Endothelial cell of umbilical vein (primary cell): ENCODE measurements at regions not wholly inside any gene's neighbourhood (a gene's known extent, or its start where the extent isn't known, plus 50 kb on each side); places are given as distances from the start of the nearest gene placed in this dataset.
"Not testable (repeated sequence)": the region's sequence is repeated elsewhere in the genome, so short reads cannot be mapped to it uniquely, and the experiment has no call there.

Experiments used
- BruUV-seq: library from RNA; stranded (reverse); fragments of 400-500 nt; replicated peaks from 2 replicates; lab custom pipeline; 2021; lab: Mats Ljungman, UMichigan
- CTCF ChIA-PET: fragments of 300-600, 350-600 bp; sonication (Branson Sonifier 250); formaldehyde crosslinking; loops from one replicate; lab custom pipeline; 2021; ENCODE audit warnings: antibody characterized with exemption, inconsistent platforms; lab: Charles Lee
- POLR2A ChIA-PET: fragments of 300-600, 350-600 bp; sonication (Branson Sonifier 250); formaldehyde crosslinking; loops from one replicate; lab custom pipeline; 2021; ENCODE audit warnings: antibody characterized with exemption, inconsistent platforms; lab: Charles Lee
- DNase-seq: peaks from one replicate; pipeline ENCODE4 v3.0.0-alpha.2; 2011; ENCODE audit warnings: low read depth, low spot score
- FAIRE-seq: peaks from 2 replicates; lab custom pipeline; 2011; peaks lifted over from hg19 to GRCh38; lab: Jason Lieb, UNC
- H2AFZ ChIP-seq: 2 replicates; pipeline ENCODE4 v1.6.0; 2012; ENCODE audit warnings: low read depth, low read length, control low read depth, inconsistent platforms
- H3K27ac ChIP-seq: 2 replicates; pipeline ENCODE4 v1.5.1; 2011; ENCODE audit warnings: low read depth, mild to moderate bottlenecking, control low read depth, low read length, moderate library complexity; ENCODE audit not compliant: insufficient read depth
- H3K27me3 ChIP-seq, 2 experiments: 2 replicates each; pipeline versions ENCODE4 v1.6.0 to v1.6.1; 2011; ENCODE audit warnings: low read length in 2 of 2, mixed read lengths in 1 of 2; ENCODE audit not compliant: control insufficient read depth in 2 of 2, insufficient read depth in 2 of 2
- H3K36me3 ChIP-seq, 2 experiments: 2 replicates in 1 of 2; 3 replicates in 1 of 2; pipeline ENCODE4 v1.5.1; 2011; ENCODE audit warnings: low read length in 2 of 2, mild to moderate bottlenecking in 1 of 2, moderate library complexity in 1 of 2; ENCODE audit not compliant: control insufficient read depth in 2 of 2, insufficient read depth in 2 of 2; ENCODE audit errors: extremely low read depth in 1 of 2
- H3K4me1 ChIP-seq: 3 replicates; pipeline ENCODE4 v1.5.1; 2011; ENCODE audit warnings: mild to moderate bottlenecking, low read length; ENCODE audit not compliant: control insufficient read depth, insufficient read depth; ENCODE audit errors: extremely low read depth
- H3K4me2 ChIP-seq: 2 replicates; pipeline ENCODE4 v1.6.1; 2011; ENCODE audit warnings: low read length, control low read depth, mixed read lengths; ENCODE audit not compliant: insufficient read depth
- H3K4me3 ChIP-seq, 3 experiments: fragments of 200-600 bp in 1 of 3; sonication (generic), shearing (Covaris generic) in 1 of 3; replicated peaks in 1 of 3; 2 replicates each; pipeline ENCODE4 v1.5.1; 2011 to 2016; ENCODE audit warnings: control low read depth in 3 of 3, low read length in 3 of 3, mild to moderate bottlenecking in 2 of 3, inconsistent platforms in 1 of 3, low read depth in 1 of 3, moderate library complexity in 1 of 3; ENCODE audit not compliant: insufficient read depth in 1 of 3
- H3K79me2 ChIP-seq: 2 replicates; pipeline ENCODE4 v1.6.0; 2012; ENCODE audit warnings: low read length, inconsistent platforms; ENCODE audit not compliant: control insufficient read depth, insufficient read depth
- H3K9ac ChIP-seq: replicated peaks from 2 replicates; pipeline ENCODE3; 2011; ENCODE audit warnings: low read length, control low read depth; ENCODE audit not compliant: insufficient read depth; ENCODE audit errors: extremely low read depth
- H3K9me1 ChIP-seq: replicated peaks from 3 replicates; pipeline ENCODE4 v1.6.0; 2011; ENCODE audit warnings: mild to moderate bottlenecking, low read length; ENCODE audit not compliant: control insufficient read depth, insufficient read depth; ENCODE audit errors: extremely low read depth
- H3K9me3 ChIP-seq: replicated peaks from 2 replicates; pipeline ENCODE4 v1.5.1; 2012; ENCODE audit warnings: low read length, inconsistent platforms; ENCODE audit not compliant: control insufficient read depth, insufficient read depth
- H4K20me1 ChIP-seq: replicated peaks from 2 replicates; pipeline ENCODE3; 2011; ENCODE audit warnings: mild to moderate bottlenecking, low read length; ENCODE audit not compliant: control insufficient read depth, insufficient read depth; ENCODE audit errors: extremely low read depth
- POLR2AphosphoS5 ChIP-seq: IDR thresholded peaks from 2 replicates; pipeline ENCODE4 v1.6.1; 2012; ENCODE audit warnings: low read depth, mild to moderate bottlenecking, control low read depth, low read length, moderate library complexity; ENCODE audit not compliant: insufficient read depth
- dilution Hi-C: fragments of 300-500 bp; cut with MboI; formaldehyde crosslinking; loops from one replicate; pipeline ENCODE4 v1.15.0; 2019; ENCODE audit warnings: low sequenced_read_pairs; ENCODE audit not compliant: extremely low pct_ligation_motif_present
- intact Hi-C: fragments of 100-400 bp; cut with micrococcal nuclease; formaldehyde crosslinking; loops from one replicate; pipeline ENCODE4 v1.10.0; 2022

GRCh38 chr3:75312469-75312868, 351.7 kb upstream of the FRG2C start:
- H3K36me3 ChIP-seq, CTCF ChIA-PET, dilution Hi-C loops, H3K27me3 ChIP-seq, intact Hi-C loops, H3K9me1 ChIP-seq, H3K27ac ChIP-seq, FAIRE-seq, POLR2A ChIA-PET, BruUV-seq, DNase-seq, H3K4me2 ChIP-seq, H2AFZ ChIP-seq, H4K20me1 ChIP-seq, H3K9me3 ChIP-seq, H3K79me2 ChIP-seq, H3K4me1 ChIP-seq, H3K9ac ChIP-seq, H3K4me3 ChIP-seq: not testable (repeated sequence)

DNA sequence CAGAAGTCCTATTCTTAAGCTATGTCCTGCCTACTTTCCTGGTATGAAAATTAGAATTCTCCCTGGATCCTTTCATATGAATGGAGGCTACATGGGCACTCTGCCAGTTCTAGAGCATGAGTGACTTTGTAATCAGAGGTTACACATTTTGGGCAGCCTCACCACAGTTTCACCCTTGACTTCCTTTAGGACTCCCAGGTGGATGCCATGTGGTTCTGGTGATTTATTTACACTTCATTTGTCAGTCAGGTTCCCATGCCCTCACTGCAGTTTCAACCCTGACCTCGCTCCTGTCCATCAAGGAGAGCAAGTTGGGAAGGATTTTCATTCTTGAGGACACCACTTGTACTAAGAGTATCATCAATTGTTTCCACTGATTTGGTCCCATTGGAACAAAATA, 344.4 kb upstream of the FRG2C start:
- POLR2A ChIA-PET, H4K20me1 ChIP-seq, H3K27ac ChIP-seq, H2AFZ ChIP-seq, intact Hi-C loops, CTCF ChIA-PET, H3K9ac ChIP-seq, H3K27me3 ChIP-seq, FAIRE-seq, H3K36me3 ChIP-seq, H3K79me2 ChIP-seq, BruUV-seq, H3K4me1 ChIP-seq, H3K9me3 ChIP-seq, H3K4me2 ChIP-seq, H3K4me3 ChIP-seq, DNase-seq, dilution Hi-C loops, H3K9me1 ChIP-seq: not testable (repeated sequence)

GRCh38 chr3:75320369-75320768, 343.8 kb upstream of the FRG2C start:
- POLR2A ChIA-PET, result no interaction called here
- no peaks in the 10 kb centered on the region for H3K4me1 ChIP-seq
- intact Hi-C loops (no loop called here), dilution Hi-C loops (no loop called here)
- DNase-seq, result no peak
- H3K27ac ChIP-seq, result no peak overlapping the region
- H3K9me1 ChIP-seq, result no peaks in the 10 kb centered on the region
- no peaks in the 10 kb centered on the region for H3K36me3 ChIP-seq
- no peaks in the 10 kb centered on the region for H3K27me3 ChIP-seq
- H4K20me1 ChIP-seq, result no peaks in the 10 kb centered on the region
- no peak for TF ChIP-seq POLR2AphosphoS5
- no peaks in the 10 kb centered on the region for H3K79me2 ChIP-seq
- H3K9ac ChIP-seq, result no peak overlapping the region
- H2AFZ ChIP-seq, result no peak overlapping the region
- no TSS peak for BruUV-seq
- H3K4me2 ChIP-seq, result no peak overlapping the region
- no peaks in the 10 kb centered on the region for H3K9me3 ChIP-seq
- CTCF ChIA-PET, result no interaction called here
- no peak for FAIRE-seq
- H3K4me3 ChIP-seq, result no peak overlapping the region
